WERI-Rb-1 (cell line): ENCODE measurements at regions not wholly inside any gene's neighbourhood (a gene's known extent, or its start where the extent isn't known, plus 50 kb on each side); places are given as distances from the start of the nearest gene placed in this dataset.

Experiments
- DNase-seq: peaks from one replicate; pipeline ENCODE4 v3.0.0-alpha.2; 2020
- H3K27ac ChIP-seq: fragments of 250-450 bp; sonication (Bioruptor Pico); 2 replicates; pipeline ENCODE4 v1.5.1; 2020; ENCODE audit warnings: mild to moderate bottlenecking, moderate library complexity
- H3K27me3 ChIP-seq: fragments of 250-450 bp; sonication (Bioruptor Pico); 2 replicates; pipeline ENCODE4 v1.5.1; 2021; ENCODE audit warnings: mild to moderate bottlenecking, low read depth, moderate library complexity; ENCODE audit not compliant: insufficient read depth, severe bottlenecking
- H3K36me3 ChIP-seq: fragments of 250-450 bp; sonication (Bioruptor Pico); 2 replicates; pipeline ENCODE4 v1.5.1; 2020; ENCODE audit warnings: mild to moderate bottlenecking, moderate library complexity
- H3K4me3 ChIP-seq: 2 replicates; pipeline ENCODE4 v1.5.1; 2011; ENCODE audit warnings: low read depth, mild to moderate bottlenecking, control low read depth, low read length
- H3K9me3 ChIP-seq: fragments of 250-450 bp; sonication (Bioruptor Pico); 2 replicates; pipeline ENCODE4 v1.5.1; 2021; ENCODE audit warnings: mild to moderate bottlenecking, moderate library complexity; ENCODE audit not compliant: severe bottlenecking
- CTCF ChIP-seq: IDR thresholded peaks from 2 replicates; pipeline ENCODE4 v1.5.1; 2011; ENCODE audit warnings: low read depth, mild to moderate bottlenecking, control low read depth, inconsistent platforms, low read length

- peak; percentile 28; the same call in 1 of the 2 replicates for TF ChIP-seq CTCF
- Histone ChIP-seq H3K4me3 (no peak overlapping the region), H3K9me3 (no peaks in the 10 kb centered on the region), H3K36me3 (no peaks in the 10 kb centered on the region), H3K27me3 (no peaks in the 10 kb centered on the region), H3K27ac (no peak overlapping the region)
- DNase-seq = no peak
Measured at GRCh38 chr16:87190288-87191230, 126.6 kb downstream of the C16orf95 start.

GRCh38 chr16:87192452-87193073 is 124.6 kb downstream of the C16orf95 start:
- DNase-seq = no peak
- Histone ChIP-seq H3K36me3 (no peaks in the 10 kb centered on the region), H3K27ac (no peak overlapping the region), H3K9me3 (no peaks in the 10 kb centered on the region), H3K4me3 (no peak overlapping the region), H3K27me3 (no peaks in the 10 kb centered on the region)
- TF ChIP-seq CTCF = no peak

- no peaks in the 10 kb centered on the region for H3K27me3 ChIP-seq
- peak; percentile 13 for DNase-seq
- H3K4me3 ChIP-seq = no peak overlapping the region
- H3K27ac ChIP-seq = no peak overlapping the region
- TF ChIP-seq CTCF = no peak
- no peaks in the 10 kb centered on the region for H3K9me3 ChIP-seq
- H3K36me3 ChIP-seq = no peaks in the 10 kb centered on the region
Measured at GRCh38 chr16:87194172-87194571, 123.0 kb downstream of the C16orf95 start.

GRCh38 chr16:87195161-87195560 is 122.0 kb downstream of the C16orf95 start:
- no peak for DNase-seq
- Histone ChIP-seq H3K4me3 (no peak overlapping the region), H3K27ac (no peak overlapping the region), H3K9me3 (no peaks in the 10 kb centered on the region), H3K36me3 (no peaks in the 10 kb centered on the region), H3K27me3 (no peaks in the 10 kb centered on the region)
- TF ChIP-seq CTCF = no peak

GRCh38 chr16:87196231-87196630 is 121.0 kb downstream of the C16orf95 start:
- Histone ChIP-seq H3K27me3 (no peaks in the 10 kb centered on the region), H3K4me3 (no peak overlapping the region), H3K36me3 (no peaks in the 10 kb centered on the region), H3K27ac (no peak overlapping the region), H3K9me3 (no peaks in the 10 kb centered on the region)
- TF ChIP-seq CTCF = no peak
- no peak for DNase-seq
